ENCODE measurements at regions not wholly inside any gene's neighbourhood (a gene's known extent, or its start where the extent isn't known, plus 50 kb on each side); places are given as distances from the start of the nearest gene placed in this dataset.

DNA sequence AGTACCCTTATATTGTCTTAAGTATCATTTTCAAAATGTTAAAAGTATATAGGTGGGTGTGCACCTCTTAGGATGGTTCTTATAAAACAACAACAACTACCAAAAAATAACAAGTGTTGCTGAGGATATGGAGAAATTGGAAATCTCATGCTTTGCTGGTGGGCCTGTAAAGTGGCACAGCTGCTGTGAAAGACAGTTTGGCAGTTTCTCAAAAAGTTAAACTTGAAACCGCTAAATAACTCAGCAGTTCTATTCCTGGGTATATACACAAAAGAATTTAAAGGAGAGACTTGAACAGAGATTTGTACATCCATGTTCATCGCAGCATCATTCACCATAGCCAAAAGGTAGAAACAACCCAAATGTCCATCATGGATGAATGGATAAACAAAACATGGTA, 65.5 kb downstream of the HAND2 start:
- Histone ChIP-seq H3K9ac (ENCODE audit: low read length) (no peak overlapping the region), H3K4me3 (ENCODE audit: insufficient read depth in 1 of 2, low read depth in 1 of 2, low read length in 2 of 2) (no peak overlapping the region), H2AK5ac (ENCODE audit: low read length, severe bottlenecking) (no peak overlapping the region), H3K9me3 (ENCODE audit: control insufficient read depth, low read length) (no peaks in the 10 kb centered on the region), H4K91ac (ENCODE audit: low read length) (no peak overlapping the region), H2BK5ac (ENCODE audit: low read depth, low read length, poor library complexity, severe bottlenecking) (no peak overlapping the region), H3K4me2 (ENCODE audit: low read length, poor library complexity, severe bottlenecking) (no peak overlapping the region), H2AFZ (ENCODE audit: low read depth, low read length) (no peak overlapping the region), H3K18ac (ENCODE audit: low read depth in 1 of 2, low read length in 2 of 2) (no peak overlapping the region), H3K4ac (ENCODE audit: low read depth in 1 of 2, low read length in 2 of 2) (no peak overlapping the region), H4K8ac (ENCODE audit: low read length) (no peak overlapping the region), H2BK12ac (ENCODE audit: low read length in 2 of 2) (no peak overlapping the region), H3K27me3 (ENCODE audit: control insufficient read depth in 1 of 2, insufficient read depth in 1 of 2, low read length in 2 of 2) (no peaks in the 10 kb centered on the region), H3K36me3 (ENCODE audit: control insufficient read depth in 1 of 2, insufficient read depth in 2 of 2, low read depth in 1 of 2, low read length in 2 of 2) (no peaks in the 10 kb centered on the region), H3K14ac (ENCODE audit: low read length in 2 of 2) (no peak overlapping the region), H2BK120ac (ENCODE audit: low read depth, low read length) (no peak overlapping the region), H3K23ac (ENCODE audit: low read length in 2 of 2) (no peak overlapping the region), H3K4me1 (ENCODE audit: control insufficient read depth, insufficient read depth, low read depth, low read length) (no peaks in the 10 kb centered on the region), H3K79me1 (replicated peaks; ENCODE audit: low read length, poor library complexity, severe bottlenecking) (no peaks in the 10 kb centered on the region), H2BK15ac (ENCODE audit: low read depth, poor library complexity, severe bottlenecking) (no peak overlapping the region), H3K27ac (ENCODE audit: low read length, poor library complexity, severe bottlenecking) (no peak overlapping the region)
- 100% methylated on average over 1 of the region's 2 CpGs for WGBS
- no peak for DNase-seq

GRCh38 chr4:173463816-173464215, 64.9 kb upstream of the SCRG1 start:
- no peaks in the 10 kb centered on the region for H3K9me3 ChIP-seq (ENCODE audit: control insufficient read depth, low read length)
- H3K36me3 ChIP-seq (ENCODE audit: control insufficient read depth in 1 of 2, insufficient read depth in 2 of 2, low read depth in 1 of 2, low read length in 2 of 2): no peaks in the 10 kb centered on the region
- H3K14ac ChIP-seq (ENCODE audit: low read length in 2 of 2): no peak overlapping the region
- H3K79me1 ChIP-seq (replicated peaks; ENCODE audit: low read length, poor library complexity, severe bottlenecking): no peaks in the 10 kb centered on the region
- no peak for DNase-seq
- no peak overlapping the region for H3K18ac ChIP-seq (ENCODE audit: low read depth in 1 of 2, low read length in 2 of 2)
- no peak overlapping the region for H2BK5ac ChIP-seq (ENCODE audit: low read depth, low read length, poor library complexity, severe bottlenecking)
- H3K23ac ChIP-seq (ENCODE audit: low read length in 2 of 2): no peak overlapping the region
- H3K27me3 ChIP-seq (ENCODE audit: control insufficient read depth in 1 of 2, insufficient read depth in 1 of 2, low read length in 2 of 2): no peaks in the 10 kb centered on the region
- no peak overlapping the region for H2AK5ac ChIP-seq (ENCODE audit: low read length, severe bottlenecking)
- no peak overlapping the region for H3K27ac ChIP-seq (ENCODE audit: low read length, poor library complexity, severe bottlenecking)
- no peak overlapping the region for H3K4me3 ChIP-seq (ENCODE audit: insufficient read depth in 1 of 2, low read depth in 1 of 2, low read length in 2 of 2)
- WGBS: 77% methylated on average over 2 of the region's 2 CpGs
- H4K8ac ChIP-seq (ENCODE audit: low read length): no peak overlapping the region
- H2BK120ac ChIP-seq (ENCODE audit: low read depth, low read length): no peak overlapping the region
- H3K4me2 ChIP-seq (ENCODE audit: low read length, poor library complexity, severe bottlenecking): no peak overlapping the region
- no peak overlapping the region for H2BK12ac ChIP-seq (ENCODE audit: low read length in 2 of 2)
- H2AFZ ChIP-seq (ENCODE audit: low read depth, low read length): no peak overlapping the region
- no peak overlapping the region for H4K91ac ChIP-seq (ENCODE audit: low read length)
- H3K9ac ChIP-seq (ENCODE audit: low read length): no peak overlapping the region
- no peaks in the 10 kb centered on the region for H3K4me1 ChIP-seq (ENCODE audit: control insufficient read depth, insufficient read depth, low read depth, low read length)
- no peak overlapping the region for H2BK15ac ChIP-seq (ENCODE audit: low read depth, poor library complexity, severe bottlenecking)
- H3K4ac ChIP-seq (ENCODE audit: low read depth in 1 of 2, low read length in 2 of 2): no peak overlapping the region

- Histone ChIP-seq H2AK5ac (ENCODE audit: low read length, severe bottlenecking) (no peak overlapping the region), H3K9me3 (ENCODE audit: control insufficient read depth, low read length) (no peaks in the 10 kb centered on the region), H3K27ac (ENCODE audit: low read length, poor library complexity, severe bottlenecking) (no peak overlapping the region), H3K4ac (ENCODE audit: low read depth in 1 of 2, low read length in 2 of 2) (no peak overlapping the region), H3K9ac (ENCODE audit: low read length) (no peak overlapping the region), H3K14ac (ENCODE audit: low read length in 2 of 2) (no peak overlapping the region), H2AFZ (ENCODE audit: low read depth, low read length) (no peak overlapping the region), H3K79me1 (replicated peaks; ENCODE audit: low read length, poor library complexity, severe bottlenecking) (no peaks in the 10 kb centered on the region), H2BK5ac (ENCODE audit: low read depth, low read length, poor library complexity, severe bottlenecking) (no peak overlapping the region), H3K4me1 (ENCODE audit: control insufficient read depth, insufficient read depth, low read depth, low read length) (no peaks in the 10 kb centered on the region), H2BK120ac (ENCODE audit: low read depth, low read length) (no peak overlapping the region), H3K23ac (ENCODE audit: low read length in 2 of 2) (no peak overlapping the region), H4K91ac (ENCODE audit: low read length) (no peak overlapping the region), H3K18ac (ENCODE audit: low read depth in 1 of 2, low read length in 2 of 2) (no peak overlapping the region), H3K36me3 (ENCODE audit: control insufficient read depth in 1 of 2, insufficient read depth in 2 of 2, low read depth in 1 of 2, low read length in 2 of 2) (no peaks in the 10 kb centered on the region), H4K8ac (ENCODE audit: low read length) (no peak overlapping the region), H2BK12ac (ENCODE audit: low read length in 2 of 2) (no peak overlapping the region), H2BK15ac (ENCODE audit: low read depth, poor library complexity, severe bottlenecking) (no peak overlapping the region), H3K27me3 (ENCODE audit: control insufficient read depth in 1 of 2, insufficient read depth in 1 of 2, low read length in 2 of 2) (no peaks in the 10 kb centered on the region), H3K4me2 (ENCODE audit: low read length, poor library complexity, severe bottlenecking) (no peak overlapping the region), H3K4me3 (ENCODE audit: insufficient read depth in 1 of 2, low read depth in 1 of 2, low read length in 2 of 2) (no peak overlapping the region)
- no peak for DNase-seq
- WGBS: 87% methylated on average over 3 of the region's 3 CpGs
These were observed 62.3 kb upstream of the SCRG1 start for GRCh38 chr4:173461170-173461569.

DNA sequence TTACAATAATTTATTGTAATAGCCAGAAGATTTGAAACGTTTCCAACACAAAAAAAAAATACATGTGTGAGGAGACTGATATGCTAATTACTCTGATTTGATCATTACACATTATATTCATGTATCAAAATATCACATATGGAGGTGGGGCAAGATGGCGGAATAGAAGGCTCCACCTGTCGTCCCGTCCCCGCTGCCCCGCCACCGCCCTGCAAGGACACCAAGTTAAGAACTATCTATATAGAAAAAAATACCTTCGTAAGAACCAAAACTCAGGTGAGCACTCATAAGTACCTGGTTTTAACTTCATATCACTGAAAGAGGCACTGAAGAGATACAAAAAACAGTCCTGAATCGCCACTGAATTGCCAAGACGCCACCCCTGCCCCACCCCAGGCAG, 60.9 kb upstream of the SCRG1 start:
- Histone ChIP-seq H3K27me3 (ENCODE audit: control insufficient read depth in 1 of 2, insufficient read depth in 1 of 2, low read length in 2 of 2) (no peaks in the 10 kb centered on the region), H3K9ac (ENCODE audit: low read length) (no peak overlapping the region), H2AFZ (ENCODE audit: low read depth, low read length) (no peak overlapping the region), H3K4ac (ENCODE audit: low read depth in 1 of 2, low read length in 2 of 2) (no peak overlapping the region), H2BK12ac (ENCODE audit: low read length in 2 of 2) (no peak overlapping the region), H3K36me3 (ENCODE audit: control insufficient read depth in 1 of 2, insufficient read depth in 2 of 2, low read depth in 1 of 2, low read length in 2 of 2) (no peaks in the 10 kb centered on the region), H4K91ac (ENCODE audit: low read length) (no peak overlapping the region), H3K4me2 (ENCODE audit: low read length, poor library complexity, severe bottlenecking) (no peak overlapping the region), H2BK120ac (ENCODE audit: low read depth, low read length) (peak overlapping the region; percentile 3), H2BK5ac (ENCODE audit: low read depth, low read length, poor library complexity, severe bottlenecking) (no peak overlapping the region), H3K9me3 (ENCODE audit: control insufficient read depth, low read length) (no peaks in the 10 kb centered on the region), H3K79me1 (replicated peaks; ENCODE audit: low read length, poor library complexity, severe bottlenecking) (no peaks in the 10 kb centered on the region), H3K27ac (ENCODE audit: low read length, poor library complexity, severe bottlenecking) (no peak overlapping the region), H4K8ac (ENCODE audit: low read length) (no peak overlapping the region), H3K4me1 (ENCODE audit: control insufficient read depth, insufficient read depth, low read depth, low read length) (no peaks in the 10 kb centered on the region), H3K18ac (ENCODE audit: low read depth in 1 of 2, low read length in 2 of 2) (no peak overlapping the region), H3K4me3 (ENCODE audit: insufficient read depth in 1 of 2, low read depth in 1 of 2, low read length in 2 of 2) (no peak overlapping the region), H2BK15ac (ENCODE audit: low read depth, poor library complexity, severe bottlenecking) (no peak overlapping the region), H3K23ac (ENCODE audit: low read length in 2 of 2) (no peak overlapping the region), H3K14ac (ENCODE audit: low read length in 2 of 2) (no peak overlapping the region), H2AK5ac (ENCODE audit: low read length, severe bottlenecking) (no peak overlapping the region)
- 97% methylated on average over 9 of the region's 10 CpGs for WGBS
- DNase-seq: no peak

Data from mesenchymal stem cell (in vitro differentiated cells and primary cell).